Neural cell (in vitro differentiated cells): ENCODE measurements at regions not wholly inside any gene's neighbourhood (a gene's known extent, or its start where the extent isn't known, plus 50 kb on each side); places are given as distances from the start of the nearest gene placed in this dataset.

Experiments used
- H2AFZ ChIP-seq: fragments of 200-600, 300-800 bp; sonication (generic), shearing (Covaris generic); 2 replicates; pipeline ENCODE4 v1.6.0; 2014; ENCODE audit warnings: low read depth, mild to moderate bottlenecking, antibody characterized with exemption, low read length, moderate library complexity
- H3F3A ChIP-seq: fragments of 200-600 bp; shearing (Covaris generic); 2 replicates; pipeline ENCODE4 v1.6.1; 2016; ENCODE audit warnings: mild to moderate bottlenecking, moderate library complexity, mixed read lengths, antibody characterized with exemption, low read length; ENCODE audit not compliant: insufficient read depth, poor library complexity, severe bottlenecking
- H3K27ac ChIP-seq: fragments of 200-600, 300-800 bp; sonication (generic), shearing (Covaris generic); 2 replicates; pipeline ENCODE4 v1.5.1; 2014; ENCODE audit warnings: mild to moderate bottlenecking, low read length, moderate library complexity
- H3K27me3 ChIP-seq: fragments of 300-800, 200-600 bp; sonication (generic), shearing (Covaris generic); 2 replicates; pipeline ENCODE4 v1.6.0; 2014; ENCODE audit warnings: mild to moderate bottlenecking, low read depth, low read length, moderate library complexity; ENCODE audit not compliant: insufficient read depth
- H3K36me3 ChIP-seq: fragments of 300-800, 200-600 bp; sonication (generic), shearing (Covaris generic); 2 replicates; pipeline ENCODE4 v1.5.1; 2014; ENCODE audit warnings: mild to moderate bottlenecking, antibody characterized with exemption, low read length, moderate library complexity; ENCODE audit not compliant: insufficient read depth
- H3K4me2 ChIP-seq: fragments of 300-800, 200-600 bp; sonication (generic), shearing (Covaris generic); 2 replicates; pipeline ENCODE4 v1.6.0; 2014; ENCODE audit warnings: mild to moderate bottlenecking, low read length
- H3K4me3 ChIP-seq: fragments of 300-800, 200-600 bp; sonication (generic), shearing (Covaris generic); 2 replicates; pipeline ENCODE4 v1.5.1; 2014; ENCODE audit warnings: mild to moderate bottlenecking, low read length, moderate library complexity
- H3K79me2 ChIP-seq: fragments of 200-600 bp; shearing (Covaris generic); replicated peaks from 2 replicates; pipeline ENCODE4 v1.6.0; 2014; ENCODE audit warnings: mild to moderate bottlenecking, low read length, moderate library complexity; ENCODE audit not compliant: insufficient read depth
- H3K9ac ChIP-seq: fragments of 300-800, 200-600 bp; sonication (generic), shearing (Covaris generic); 2 replicates; pipeline ENCODE4 v1.6.1; 2016; ENCODE audit warnings: mild to moderate bottlenecking, low read length, mixed read lengths
- H3K9me2 ChIP-seq: fragments of 200-600 bp; shearing (Covaris generic); 2 replicates; pipeline ENCODE4 v1.6.1; 2016; ENCODE audit warnings: mild to moderate bottlenecking, low read length, mixed read lengths; ENCODE audit not compliant: insufficient read depth
- H3K9me3 ChIP-seq: fragments of 200-600, 300-800 bp; sonication (generic), shearing (Covaris generic); 2 replicates; pipeline ENCODE4 v1.6.1; 2016; ENCODE audit warnings: mild to moderate bottlenecking, mixed run types, low read length, moderate library complexity, mixed read lengths
- H4K20me1 ChIP-seq: fragments of 200-600 bp; shearing (Covaris generic); 2 replicates; pipeline ENCODE4 v1.6.1; 2016; ENCODE audit warnings: mild to moderate bottlenecking, mixed run types; ENCODE audit not compliant: insufficient read depth
- EP300 ChIP-seq: fragments of 450-650 bp; conservative IDR thresholded peaks from 2 replicates; pipeline ENCODE4 v1.6.1; 2014; ENCODE audit warnings: antibody characterized with exemption, mild to moderate bottlenecking, moderate library complexity; ENCODE audit not compliant: poor library complexity, severe bottlenecking
- EZH2 ChIP-seq: fragments of 200-600, 300-800 bp; shearing (Covaris generic), sonication (generic); IDR thresholded peaks from 2 replicates; pipeline ENCODE4 v1.6.1; 2014; ENCODE audit warnings: antibody characterized with exemption, low read length, borderline replicate concordance, mild to moderate bottlenecking; ENCODE audit not compliant: insufficient read depth, poor library complexity, severe bottlenecking
- MXI1 ChIP-seq: fragments of 450-650 bp; conservative IDR thresholded peaks from 2 replicates; pipeline ENCODE4 v1.6.1; 2014; ENCODE audit warnings: antibody characterized with exemption, mild to moderate bottlenecking; ENCODE audit not compliant: poor library complexity, severe bottlenecking
- POLR2AphosphoS5 ChIP-seq: IDR thresholded peaks from 2 replicates; pipeline ENCODE4 v1.6.1; 2012
- RAD21 ChIP-seq: fragments of 450-650 bp; conservative IDR thresholded peaks from 2 replicates; pipeline ENCODE4 v1.6.1; 2014; ENCODE audit warnings: antibody characterized with exemption, mild to moderate bottlenecking, moderate library complexity
- SMC3 ChIP-seq: fragments of 450-650 bp; conservative IDR thresholded peaks from 2 replicates; pipeline ENCODE4 v1.6.1; 2014; ENCODE audit warnings: antibody characterized with exemption, mild to moderate bottlenecking, moderate library complexity; ENCODE audit not compliant: poor library complexity
- TAF1 ChIP-seq: IDR thresholded peaks from 2 replicates; pipeline ENCODE4 v1.6.1; 2012; ENCODE audit warnings: low read depth
- TF ChIP-seq, protein P1 (sequence below): fragments of 450-650 bp; IDR thresholded peaks from 2 replicates; pipeline ENCODE4 v1.5.1; 2014; ENCODE audit warnings: antibody characterized with exemption, mild to moderate bottlenecking, moderate library complexity; ENCODE audit not compliant: poor library complexity, severe bottlenecking
- TF ChIP-seq, protein P2 (sequence below): IDR thresholded peaks from 2 replicates; pipeline ENCODE4 v1.6.1; 2012; ENCODE audit warnings: borderline replicate concordance

DNA sequence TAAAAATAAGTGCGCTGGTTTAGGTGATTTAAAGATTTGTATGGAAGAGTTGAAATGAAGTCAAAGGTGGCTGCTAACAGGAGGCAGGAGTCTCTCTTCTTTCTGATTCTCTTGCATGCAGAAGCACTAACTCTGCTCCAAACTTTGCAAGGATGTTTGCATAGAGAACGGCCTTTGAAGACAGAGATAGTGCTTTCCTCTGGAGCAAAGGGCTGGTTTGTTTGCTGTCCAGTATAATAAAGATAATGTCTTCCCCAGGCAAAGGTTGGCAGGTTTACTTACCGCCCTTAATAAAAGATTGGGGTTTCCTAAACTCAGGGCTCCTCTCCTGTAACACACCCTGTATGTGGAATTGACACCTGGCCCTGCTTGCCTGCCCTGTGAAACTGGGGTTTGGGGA, 210.6 kb upstream of the RREB1 start:
- Histone ChIP-seq H3K79me2 (no peaks in the 10 kb centered on the region), H3K4me2 (no peak overlapping the region), H4K20me1 (no peaks in the 10 kb centered on the region), H3K9ac (no peak overlapping the region), H3K27ac (no peak overlapping the region), H3K36me3 (no peaks in the 10 kb centered on the region), H3F3A (no peaks in the 10 kb centered on the region), H3K9me3 (no peaks in the 10 kb centered on the region), H2AFZ (no peak overlapping the region), H3K4me3 (no peak overlapping the region), H3K27me3 (no peaks in the 10 kb centered on the region), H3K9me2 (no peaks in the 10 kb centered on the region)
- TF ChIP-seq RAD21 (no peak), SMC3 (no peak), EP300 (no peak), MXI1 (no peak)
- TF ChIP-seq, protein P1, sequence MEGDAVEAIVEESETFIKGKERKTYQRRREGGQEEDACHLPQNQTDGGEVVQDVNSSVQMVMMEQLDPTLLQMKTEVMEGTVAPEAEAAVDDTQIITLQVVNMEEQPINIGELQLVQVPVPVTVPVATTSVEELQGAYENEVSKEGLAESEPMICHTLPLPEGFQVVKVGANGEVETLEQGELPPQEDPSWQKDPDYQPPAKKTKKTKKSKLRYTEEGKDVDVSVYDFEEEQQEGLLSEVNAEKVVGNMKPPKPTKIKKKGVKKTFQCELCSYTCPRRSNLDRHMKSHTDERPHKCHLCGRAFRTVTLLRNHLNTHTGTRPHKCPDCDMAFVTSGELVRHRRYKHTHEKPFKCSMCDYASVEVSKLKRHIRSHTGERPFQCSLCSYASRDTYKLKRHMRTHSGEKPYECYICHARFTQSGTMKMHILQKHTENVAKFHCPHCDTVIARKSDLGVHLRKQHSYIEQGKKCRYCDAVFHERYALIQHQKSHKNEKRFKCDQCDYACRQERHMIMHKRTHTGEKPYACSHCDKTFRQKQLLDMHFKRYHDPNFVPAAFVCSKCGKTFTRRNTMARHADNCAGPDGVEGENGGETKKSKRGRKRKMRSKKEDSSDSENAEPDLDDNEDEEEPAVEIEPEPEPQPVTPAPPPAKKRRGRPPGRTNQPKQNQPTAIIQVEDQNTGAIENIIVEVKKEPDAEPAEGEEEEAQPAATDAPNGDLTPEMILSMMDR: no peak
- TF ChIP-seq, protein P2, sequence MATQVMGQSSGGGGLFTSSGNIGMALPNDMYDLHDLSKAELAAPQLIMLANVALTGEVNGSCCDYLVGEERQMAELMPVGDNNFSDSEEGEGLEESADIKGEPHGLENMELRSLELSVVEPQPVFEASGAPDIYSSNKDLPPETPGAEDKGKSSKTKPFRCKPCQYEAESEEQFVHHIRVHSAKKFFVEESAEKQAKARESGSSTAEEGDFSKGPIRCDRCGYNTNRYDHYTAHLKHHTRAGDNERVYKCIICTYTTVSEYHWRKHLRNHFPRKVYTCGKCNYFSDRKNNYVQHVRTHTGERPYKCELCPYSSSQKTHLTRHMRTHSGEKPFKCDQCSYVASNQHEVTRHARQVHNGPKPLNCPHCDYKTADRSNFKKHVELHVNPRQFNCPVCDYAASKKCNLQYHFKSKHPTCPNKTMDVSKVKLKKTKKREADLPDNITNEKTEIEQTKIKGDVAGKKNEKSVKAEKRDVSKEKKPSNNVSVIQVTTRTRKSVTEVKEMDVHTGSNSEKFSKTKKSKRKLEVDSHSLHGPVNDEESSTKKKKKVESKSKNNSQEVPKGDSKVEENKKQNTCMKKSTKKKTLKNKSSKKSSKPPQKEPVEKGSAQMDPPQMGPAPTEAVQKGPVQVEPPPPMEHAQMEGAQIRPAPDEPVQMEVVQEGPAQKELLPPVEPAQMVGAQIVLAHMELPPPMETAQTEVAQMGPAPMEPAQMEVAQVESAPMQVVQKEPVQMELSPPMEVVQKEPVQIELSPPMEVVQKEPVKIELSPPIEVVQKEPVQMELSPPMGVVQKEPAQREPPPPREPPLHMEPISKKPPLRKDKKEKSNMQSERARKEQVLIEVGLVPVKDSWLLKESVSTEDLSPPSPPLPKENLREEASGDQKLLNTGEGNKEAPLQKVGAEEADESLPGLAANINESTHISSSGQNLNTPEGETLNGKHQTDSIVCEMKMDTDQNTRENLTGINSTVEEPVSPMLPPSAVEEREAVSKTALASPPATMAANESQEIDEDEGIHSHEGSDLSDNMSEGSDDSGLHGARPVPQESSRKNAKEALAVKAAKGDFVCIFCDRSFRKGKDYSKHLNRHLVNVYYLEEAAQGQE: no peak

DNA sequence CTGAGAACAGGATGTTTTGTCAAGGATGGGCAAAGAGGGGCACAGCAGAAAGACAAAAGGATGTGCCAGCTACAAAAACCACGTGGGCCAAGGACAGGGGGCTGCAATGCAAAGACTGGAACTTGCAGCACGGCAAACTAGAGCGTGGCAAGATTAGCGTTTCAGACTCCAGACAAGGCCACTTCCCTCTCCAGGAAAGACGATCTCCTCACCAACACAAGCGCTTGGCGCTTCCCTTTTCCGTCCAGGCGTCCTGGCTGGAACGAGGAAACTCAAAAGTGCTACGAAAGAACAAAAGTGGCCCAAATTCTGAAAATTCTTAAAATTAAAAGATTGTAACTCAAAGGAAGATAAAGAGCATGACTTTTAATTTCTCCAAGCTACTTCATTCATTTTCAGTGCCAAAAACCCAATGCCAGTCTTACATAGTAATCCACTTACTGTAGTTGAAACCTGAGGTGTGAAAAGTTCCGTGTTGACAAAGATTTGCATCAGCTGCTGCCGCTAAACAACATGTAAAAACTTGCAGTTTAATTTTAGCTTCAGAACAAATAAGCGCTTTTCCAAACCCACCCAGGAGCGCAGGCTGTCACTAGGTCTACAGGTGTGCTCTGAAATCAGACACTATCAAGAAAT, 207.1 kb upstream of the RREB1 start:
- Histone ChIP-seq H2AFZ (no peak overlapping the region), H3K9me2 (no peaks in the 10 kb centered on the region), H3K4me3 (no peak overlapping the region), H3K4me2 (no peak overlapping the region), H4K20me1 (no peaks in the 10 kb centered on the region), H3F3A (no peaks in the 10 kb centered on the region), H3K9ac (no peak overlapping the region), H3K9me3 (no peaks in the 10 kb centered on the region), H3K27ac (no peak overlapping the region), H3K27me3 (no peaks in the 10 kb centered on the region), H3K36me3 (no peaks in the 10 kb centered on the region), H3K79me2 (no peaks in the 10 kb centered on the region)
- TF ChIP-seq EP300 (no peak), MXI1 (no peak), EZH2 (no peak), TAF1 (no peak), RAD21 (no peak), POLR2AphosphoS5 (no peak), SMC3 (no peak)
- TF ChIP-seq, protein P1: no peak
- TF ChIP-seq, protein P2: no peak
